ENCODE measurements at regions not wholly inside any gene's neighbourhood (a gene's known extent, or its start where the extent isn't known, plus 50 kb on each side); places are given as distances from the start of the nearest gene placed in this dataset.

- no peak for DNase-seq (ENCODE audit: low read depth, low spot score)
Measured at GRCh38 chr2:59924346-59924745, 629.1 kb downstream of the BCL11A start.

- no peak for DNase-seq (ENCODE audit: low read depth, low spot score)
Measured at GRCh38 chr2:59922450-59922849, 631.0 kb downstream of the BCL11A start.

GRCh38 chr2:59921743-59922142 is 631.7 kb downstream of the BCL11A start:
- DNase-seq (ENCODE audit: low read depth, low spot score): no peak

GRCh38 chr2:59920961-59921360 is 632.5 kb downstream of the BCL11A start:
- peak; percentile 9 for DNase-seq (ENCODE audit: low read depth, low spot score)

- DNase-seq (ENCODE audit: low read depth, low spot score): no peak
Measured at GRCh38 chr2:59920307-59920706, 633.1 kb downstream of the BCL11A start.

GRCh38 chr2:59919579-59919978 is 633.9 kb downstream of the BCL11A start:
- no peak for DNase-seq (ENCODE audit: low read depth, low spot score)

GRCh38 chr2:59912042-59912441 is 641.4 kb downstream of the BCL11A start:
- DNase-seq (ENCODE audit: low read depth, low spot score): no peak

- no peak for DNase-seq (ENCODE audit: low read depth, low spot score)
Measured at GRCh38 chr2:59910166-59910565, 643.3 kb downstream of the BCL11A start.

- DNase-seq (ENCODE audit: low read depth, low spot score): no peak
Measured at GRCh38 chr2:59909147-59909546, 644.3 kb downstream of the BCL11A start.

- no peak for DNase-seq (ENCODE audit: low read depth, low spot score)
Measured at GRCh38 chr2:59905731-59906130, 647.7 kb downstream of the BCL11A start.

GRCh38 chr2:59903994-59904544 is 649.4 kb downstream of the BCL11A start:
- DNase-seq (ENCODE audit: low read depth, low spot score): peak; percentile 44

- DNase-seq (ENCODE audit: low read depth, low spot score): no peak
Measured at GRCh38 chr2:59900728-59901452, 652.6 kb downstream of the BCL11A start.

- DNase-seq (ENCODE audit: low read depth, low spot score): no peak
Measured at GRCh38 chr2:59899692-59900091, 653.8 kb downstream of the BCL11A start.

GRCh38 chr2:59896499-59897245 is 656.8 kb downstream of the BCL11A start:
- DNase-seq (ENCODE audit: low read depth, low spot score): no peak

GRCh38 chr2:59893612-59894011 is 659.8 kb downstream of the BCL11A start:
- DNase-seq (ENCODE audit: low read depth, low spot score): no peak

- DNase-seq (ENCODE audit: low read depth, low spot score): no peak
Measured at GRCh38 chr2:59892398-59892797, 661.1 kb downstream of the BCL11A start.

- no peak for DNase-seq (ENCODE audit: low read depth, low spot score)
Measured at GRCh38 chr2:59889305-59889704, 664.1 kb downstream of the BCL11A start.

GRCh38 chr2:59888706-59889105 is 664.7 kb downstream of the BCL11A start:
- DNase-seq (ENCODE audit: low read depth, low spot score): no peak

GRCh38 chr2:59888015-59888414 is 665.4 kb downstream of the BCL11A start:
- DNase-seq (ENCODE audit: low read depth, low spot score): no peak

- DNase-seq (ENCODE audit: low read depth, low spot score): no peak
Measured at GRCh38 chr2:59887366-59887765, 666.1 kb downstream of the BCL11A start.

- no peak for DNase-seq (ENCODE audit: low read depth, low spot score)
Measured at GRCh38 chr2:59886759-59887158, 666.7 kb downstream of the BCL11A start.

GRCh38 chr2:59885541-59885940 is 667.9 kb downstream of the BCL11A start:
- peak; percentile 29 for DNase-seq (ENCODE audit: low read depth, low spot score)

GRCh38 chr2:59884166-59884565 is 669.3 kb downstream of the BCL11A start:
- no peak for DNase-seq (ENCODE audit: low read depth, low spot score)
